WTC11 (cell line): ENCODE measurements at regions not wholly inside any gene's neighbourhood (a gene's known extent, or its start where the extent isn't known, plus 50 kb on each side); places are given as distances from the start of the nearest gene placed in this dataset.

ENCODE experiments used
- ATAC-seq: fragments of 200-7000 bp; cut with Tn5 transposase; 2 replicates; pipeline ENCODE4 v1.10.0; 2021; ENCODE audit warnings: mild to moderate bottlenecking, moderate library complexity
- CTCF ChIA-PET: fragments of 300-600 bp; sonication (Branson Sonifier 250); formaldehyde crosslinking; loops from one replicate; lab custom pipeline; 2021; ENCODE audit warnings: antibody characterized with exemption; lab: Charles Lee
- POLR2A ChIA-PET: fragments of 350-600 bp; sonication (Branson Sonifier 250); formaldehyde crosslinking; loops from one replicate; lab custom pipeline; 2021; ENCODE audit warnings: antibody characterized with exemption; lab: Charles Lee
- DNase-seq: peaks from one replicate; pipeline ENCODE4 v3.0.0; 2021; ENCODE audit warnings: low spot score
- H3K27ac Mint-ChIP-seq: 2 replicates; pipeline ENCODE4 v1.8.0; 2021; ENCODE audit warnings: mixed read lengths
- H3K27me3 Mint-ChIP-seq: 2 replicates; pipeline ENCODE4 v1.8.0; 2021; ENCODE audit warnings: low read depth, mild to moderate bottlenecking, moderate library complexity, mixed read lengths
- H3K36me3 Mint-ChIP-seq: 2 replicates; pipeline ENCODE4 v1.8.0; 2021; ENCODE audit warnings: mixed read lengths
- H3K4me1 Mint-ChIP-seq: 2 replicates; pipeline ENCODE4 v1.8.0; 2022; ENCODE audit warnings: mixed read lengths
- H3K4me3 Mint-ChIP-seq: 2 replicates; pipeline ENCODE4 v1.8.0; 2021; ENCODE audit warnings: mild to moderate bottlenecking, moderate library complexity, mixed read lengths
- H3K9me3 Mint-ChIP-seq: 2 replicates; pipeline ENCODE4 v1.8.0; 2021; ENCODE audit warnings: mixed read lengths
- ATF1 ChIP-seq: sonication (generic); formaldehyde crosslinking; IDR thresholded peaks from 2 replicates; pipeline ENCODE4 v1.8.1; 2023; ENCODE audit warnings: mild to moderate bottlenecking, moderate library complexity, missing genetic modification reagents
- ATF3 ChIP-seq: sonication (generic); formaldehyde crosslinking; conservative IDR thresholded peaks from 2 replicates; pipeline ENCODE4 v1.8.1; 2022; ENCODE audit warnings: mild to moderate bottlenecking, missing genetic modification reagents
- ELF4 ChIP-seq: sonication (generic); formaldehyde crosslinking; IDR thresholded peaks from 2 replicates; pipeline ENCODE4 v1.8.1; 2022; ENCODE audit warnings: low read depth, mild to moderate bottlenecking, moderate library complexity, missing genetic modification reagents
- EMX1 ChIP-seq: fragments of 250-450 bp; sonication (Bioruptor Pico); IDR thresholded peaks from 2 replicates; pipeline ENCODE4 v1.8.0; 2021; ENCODE audit warnings: mild to moderate bottlenecking
- GRHL2 ChIP-seq: fragments of 250-450 bp; sonication (Bioruptor Pico); IDR thresholded peaks from 2 replicates; pipeline ENCODE4 v1.8.0; 2022; ENCODE audit warnings: mild to moderate bottlenecking, moderate library complexity; ENCODE audit not compliant: insufficient replicate concordance, severe bottlenecking
- GTF2I ChIP-seq: fragments of 250-450 bp; sonication (Bioruptor Pico); conservative IDR thresholded peaks from 2 replicates; pipeline ENCODE4 v1.4.0; 2021; ENCODE audit warnings: mild to moderate bottlenecking
- IRF1 ChIP-seq: sonication (generic); formaldehyde crosslinking; IDR thresholded peaks from 2 replicates; pipeline ENCODE4 v1.8.0; 2023; ENCODE audit warnings: missing genetic modification reagents
- IRF2 ChIP-seq: sonication (generic); formaldehyde crosslinking; IDR thresholded peaks from 2 replicates; pipeline ENCODE4 v1.8.0; 2022; ENCODE audit warnings: low read depth, missing genetic modification reagents, borderline replicate concordance
- MLX ChIP-seq: sonication (generic); formaldehyde crosslinking; IDR thresholded peaks from 2 replicates; pipeline ENCODE4 v1.8.1; 2023; ENCODE audit warnings: mild to moderate bottlenecking, missing genetic modification reagents, moderate library complexity
- NR2C2 ChIP-seq: sonication (generic); formaldehyde crosslinking; IDR thresholded peaks from 2 replicates; pipeline ENCODE4 v1.8.0; 2022; ENCODE audit warnings: mild to moderate bottlenecking, missing genetic modification reagents
- NR3C1 ChIP-seq: sonication (generic); formaldehyde crosslinking; conservative IDR thresholded peaks from 2 replicates; pipeline ENCODE4 v1.8.1; 2023; ENCODE audit warnings: low read depth, mild to moderate bottlenecking, missing genetic modification reagents
- RELA ChIP-seq: sonication (generic); formaldehyde crosslinking; IDR thresholded peaks from 2 replicates; pipeline ENCODE4 v1.8.1; 2022; ENCODE audit warnings: missing genetic modification reagents, mild to moderate bottlenecking, borderline replicate concordance
- TCF7 ChIP-seq: sonication (generic); formaldehyde crosslinking; IDR thresholded peaks from 2 replicates; pipeline ENCODE4 v1.8.0; 2022; ENCODE audit warnings: mild to moderate bottlenecking, low read depth, missing genetic modification reagents, moderate library complexity
- TP53 ChIP-seq: sonication (generic); formaldehyde crosslinking; IDR thresholded peaks from 2 replicates; pipeline ENCODE4 v1.8.1; 2023; ENCODE audit warnings: mild to moderate bottlenecking, missing genetic modification reagents
- USF2 ChIP-seq: sonication (generic); formaldehyde crosslinking; IDR thresholded peaks from 2 replicates; pipeline ENCODE4 v1.8.1; 2023; ENCODE audit warnings: mild to moderate bottlenecking, missing genetic modification reagents, moderate library complexity
- ZBTB21 ChIP-seq: sonication (generic); formaldehyde crosslinking; IDR thresholded peaks from 2 replicates; pipeline ENCODE4 v1.8.1; 2023; ENCODE audit warnings: mild to moderate bottlenecking, missing genetic modification reagents, borderline replicate concordance
- ZNF138 ChIP-seq: sonication (generic); formaldehyde crosslinking; conservative IDR thresholded peaks from 2 replicates; pipeline ENCODE4 v1.8.1; 2022; ENCODE audit warnings: mild to moderate bottlenecking, moderate library complexity, missing genetic modification reagents
- ZNF232 ChIP-seq: sonication (generic); formaldehyde crosslinking; IDR thresholded peaks from 2 replicates; pipeline ENCODE4 v1.8.0; 2022; ENCODE audit warnings: mild to moderate bottlenecking, missing genetic modification reagents
- ZNF263 ChIP-seq: sonication (generic); formaldehyde crosslinking; IDR thresholded peaks from 2 replicates; pipeline ENCODE4 v1.8.1; 2022; ENCODE audit warnings: low read depth, mild to moderate bottlenecking, moderate library complexity, missing genetic modification reagents
- ZNF317 ChIP-seq: sonication (generic); formaldehyde crosslinking; IDR thresholded peaks from 2 replicates; pipeline ENCODE4 v1.8.1; 2023; ENCODE audit warnings: low read depth, mild to moderate bottlenecking, moderate library complexity, missing genetic modification reagents, borderline replicate concordance
- ZNF416 ChIP-seq: fragments of 250-450 bp; sonication (Bioruptor Pico); IDR thresholded peaks from 2 replicates; pipeline ENCODE4 v1.9.0; 2021; ENCODE audit warnings: mild to moderate bottlenecking, inconsistent platforms
- ZSCAN18 ChIP-seq: fragments of 250-450 bp; sonication (Bioruptor Pico); IDR thresholded peaks from 2 replicates; pipeline ENCODE4 v2.1.2; 2022; ENCODE audit warnings: mild to moderate bottlenecking, moderate library complexity
- TF ChIP-seq, protein P1 (sequence below): fragments of 200-600 bp; IDR thresholded peaks from 2 replicates; pipeline ENCODE4 v1.8.0; 2022; ENCODE audit warnings: antibody characterized with exemption
- TF ChIP-seq, protein P2 (sequence below): sonication (generic); formaldehyde crosslinking; IDR thresholded peaks from 2 replicates; pipeline ENCODE4 v1.8.1; 2022; ENCODE audit warnings: low read depth, missing genetic modification reagents, borderline replicate concordance
- TF ChIP-seq, protein P3 (sequence below): sonication (generic); formaldehyde crosslinking; IDR thresholded peaks from 2 replicates; pipeline ENCODE4 v1.8.1; 2022; ENCODE audit warnings: low read depth, mild to moderate bottlenecking, moderate library complexity, missing genetic modification reagents, borderline replicate concordance
- TF ChIP-seq, protein P4 (sequence below): fragments of 250-450 bp; sonication (Bioruptor Pico); conservative IDR thresholded peaks from 2 replicates; pipeline ENCODE4 v1.9.0; 2021; ENCODE audit warnings: mild to moderate bottlenecking

DNA sequence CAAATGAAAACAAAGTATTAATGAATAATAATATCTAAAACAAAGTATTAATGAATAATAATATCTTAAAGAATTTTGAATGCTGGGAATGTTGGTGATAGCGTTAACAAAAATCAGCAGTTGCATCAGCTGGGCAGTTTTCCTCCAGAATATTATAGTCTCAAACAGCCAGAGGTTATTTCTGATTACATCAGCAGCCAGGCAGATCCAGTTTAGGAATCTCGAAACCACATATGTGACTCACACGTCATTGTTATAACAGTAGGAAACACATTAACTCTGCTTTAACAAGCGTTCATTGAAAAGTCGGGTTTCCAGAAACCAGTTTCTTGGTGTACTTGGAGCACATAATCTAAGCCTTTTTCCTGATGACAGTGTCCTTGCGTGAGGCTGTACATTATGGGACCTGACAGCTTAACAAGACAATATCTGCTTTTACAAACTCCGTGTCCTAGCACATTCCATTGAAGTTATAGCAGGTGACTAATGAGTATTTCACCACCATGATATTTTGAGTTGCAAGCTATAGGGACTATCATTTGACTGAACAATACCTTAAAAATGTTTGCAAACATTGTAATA is 559.5 kb upstream of the KLF4 start (continued):
- TF ChIP-seq IRF1 (CRISPR knock-in tag), result no peak
- no peak for TF ChIP-seq ZBTB21 (CRISPR knock-in tag)
- TF ChIP-seq, protein P1, sequence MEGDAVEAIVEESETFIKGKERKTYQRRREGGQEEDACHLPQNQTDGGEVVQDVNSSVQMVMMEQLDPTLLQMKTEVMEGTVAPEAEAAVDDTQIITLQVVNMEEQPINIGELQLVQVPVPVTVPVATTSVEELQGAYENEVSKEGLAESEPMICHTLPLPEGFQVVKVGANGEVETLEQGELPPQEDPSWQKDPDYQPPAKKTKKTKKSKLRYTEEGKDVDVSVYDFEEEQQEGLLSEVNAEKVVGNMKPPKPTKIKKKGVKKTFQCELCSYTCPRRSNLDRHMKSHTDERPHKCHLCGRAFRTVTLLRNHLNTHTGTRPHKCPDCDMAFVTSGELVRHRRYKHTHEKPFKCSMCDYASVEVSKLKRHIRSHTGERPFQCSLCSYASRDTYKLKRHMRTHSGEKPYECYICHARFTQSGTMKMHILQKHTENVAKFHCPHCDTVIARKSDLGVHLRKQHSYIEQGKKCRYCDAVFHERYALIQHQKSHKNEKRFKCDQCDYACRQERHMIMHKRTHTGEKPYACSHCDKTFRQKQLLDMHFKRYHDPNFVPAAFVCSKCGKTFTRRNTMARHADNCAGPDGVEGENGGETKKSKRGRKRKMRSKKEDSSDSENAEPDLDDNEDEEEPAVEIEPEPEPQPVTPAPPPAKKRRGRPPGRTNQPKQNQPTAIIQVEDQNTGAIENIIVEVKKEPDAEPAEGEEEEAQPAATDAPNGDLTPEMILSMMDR, result no peak
- no peak for TF ChIP-seq TP53
- TF ChIP-seq USF2 (CRISPR knock-in tag), result no peak
- TF ChIP-seq TCF7, result no peak
- no peak for TF ChIP-seq GRHL2
- no peak for TF ChIP-seq IRF2 (CRISPR knock-in tag)
- TF ChIP-seq NR2C2 (CRISPR knock-in tag), result no peak
- no peak for TF ChIP-seq ZNF263 (CRISPR knock-in tag)
- TF ChIP-seq ZSCAN18 (CRISPR knock-in tag), result no peak
- TF ChIP-seq ZNF138 (CRISPR knock-in tag), result no peak
- no peak for TF ChIP-seq ELF4
- no peak for TF ChIP-seq ZNF416 (CRISPR knock-in tag)
- TF ChIP-seq NR3C1 (CRISPR knock-in tag), result no peak

DNA sequence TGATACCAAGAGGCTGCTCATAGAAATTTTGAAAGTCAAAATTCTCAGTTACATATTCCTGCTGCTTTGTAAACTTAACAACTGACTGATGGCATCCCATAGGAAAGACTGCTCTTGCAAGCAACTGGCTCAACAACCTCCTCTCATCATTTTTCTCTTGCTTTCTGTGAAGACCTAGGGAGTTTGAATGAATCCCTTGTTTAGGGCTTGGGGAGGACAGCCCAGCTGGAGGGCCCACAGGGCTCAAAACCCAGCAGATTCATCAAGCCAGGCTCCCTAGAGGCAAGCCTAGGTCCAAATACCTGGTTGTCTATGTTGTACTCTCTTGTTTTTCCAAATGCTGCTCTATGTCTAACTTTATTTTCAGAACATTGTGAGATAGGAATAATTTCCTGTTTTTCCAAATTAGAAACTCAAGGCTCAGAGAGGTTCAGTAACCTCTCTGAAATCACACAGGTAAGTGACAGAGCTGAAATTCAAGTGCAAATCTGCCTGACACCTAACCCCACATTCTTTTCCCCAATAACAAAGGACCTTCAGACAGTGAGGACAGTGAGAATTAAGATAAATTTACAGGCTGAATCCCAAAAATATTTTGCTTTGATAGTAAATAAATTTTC is 558.9 kb upstream of the KLF4 start:
- Mint-ChIP-seq H3K9me3 (peaks cover 11% of the 10 kb centered on the region), H3K36me3 (peaks cover 4% of the 10 kb centered on the region), H3K4me3 (no peak overlapping the region), H3K27ac (no peak overlapping the region), H3K4me1 (peaks cover 22% of the 10 kb centered on the region), H3K27me3 (peaks cover 10% of the 10 kb centered on the region)
- ChIA-PET POLR2A (no interaction called here), CTCF (no interaction called here)
- ATAC-seq (no peak), DNase-seq (no peak)
- TF ChIP-seq, protein P2, sequence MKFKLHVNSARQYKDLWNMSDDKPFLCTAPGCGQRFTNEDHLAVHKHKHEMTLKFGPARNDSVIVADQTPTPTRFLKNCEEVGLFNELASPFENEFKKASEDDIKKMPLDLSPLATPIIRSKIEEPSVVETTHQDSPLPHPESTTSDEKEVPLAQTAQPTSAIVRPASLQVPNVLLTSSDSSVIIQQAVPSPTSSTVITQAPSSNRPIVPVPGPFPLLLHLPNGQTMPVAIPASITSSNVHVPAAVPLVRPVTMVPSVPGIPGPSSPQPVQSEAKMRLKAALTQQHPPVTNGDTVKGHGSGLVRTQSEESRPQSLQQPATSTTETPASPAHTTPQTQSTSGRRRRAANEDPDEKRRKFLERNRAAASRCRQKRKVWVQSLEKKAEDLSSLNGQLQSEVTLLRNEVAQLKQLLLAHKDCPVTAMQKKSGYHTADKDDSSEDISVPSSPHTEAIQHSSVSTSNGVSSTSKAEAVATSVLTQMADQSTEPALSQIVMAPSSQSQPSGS (CRISPR knock-in tag), result no peak
- TF ChIP-seq TCF7 (no peak), RELA (no peak), GTF2I (CRISPR knock-in tag) (no peak), ZNF232 (CRISPR knock-in tag) (no peak), ATF1 (CRISPR knock-in tag) (no peak), MLX (CRISPR knock-in tag) (no peak), ATF3 (no peak), EMX1 (CRISPR knock-in tag) (no peak), TP53 (no peak), ZNF317 (no peak)
- TF ChIP-seq, protein P3, sequence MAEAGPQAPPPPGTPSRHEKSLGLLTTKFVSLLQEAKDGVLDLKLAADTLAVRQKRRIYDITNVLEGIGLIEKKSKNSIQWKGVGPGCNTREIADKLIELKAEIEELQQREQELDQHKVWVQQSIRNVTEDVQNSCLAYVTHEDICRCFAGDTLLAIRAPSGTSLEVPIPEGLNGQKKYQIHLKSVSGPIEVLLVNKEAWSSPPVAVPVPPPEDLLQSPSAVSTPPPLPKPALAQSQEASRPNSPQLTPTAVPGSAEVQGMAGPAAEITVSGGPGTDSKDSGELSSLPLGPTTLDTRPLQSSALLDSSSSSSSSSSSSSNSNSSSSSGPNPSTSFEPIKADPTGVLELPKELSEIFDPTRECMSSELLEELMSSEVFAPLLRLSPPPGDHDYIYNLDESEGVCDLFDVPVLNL (CRISPR knock-in tag), result no peak
- TF ChIP-seq, protein P4, sequence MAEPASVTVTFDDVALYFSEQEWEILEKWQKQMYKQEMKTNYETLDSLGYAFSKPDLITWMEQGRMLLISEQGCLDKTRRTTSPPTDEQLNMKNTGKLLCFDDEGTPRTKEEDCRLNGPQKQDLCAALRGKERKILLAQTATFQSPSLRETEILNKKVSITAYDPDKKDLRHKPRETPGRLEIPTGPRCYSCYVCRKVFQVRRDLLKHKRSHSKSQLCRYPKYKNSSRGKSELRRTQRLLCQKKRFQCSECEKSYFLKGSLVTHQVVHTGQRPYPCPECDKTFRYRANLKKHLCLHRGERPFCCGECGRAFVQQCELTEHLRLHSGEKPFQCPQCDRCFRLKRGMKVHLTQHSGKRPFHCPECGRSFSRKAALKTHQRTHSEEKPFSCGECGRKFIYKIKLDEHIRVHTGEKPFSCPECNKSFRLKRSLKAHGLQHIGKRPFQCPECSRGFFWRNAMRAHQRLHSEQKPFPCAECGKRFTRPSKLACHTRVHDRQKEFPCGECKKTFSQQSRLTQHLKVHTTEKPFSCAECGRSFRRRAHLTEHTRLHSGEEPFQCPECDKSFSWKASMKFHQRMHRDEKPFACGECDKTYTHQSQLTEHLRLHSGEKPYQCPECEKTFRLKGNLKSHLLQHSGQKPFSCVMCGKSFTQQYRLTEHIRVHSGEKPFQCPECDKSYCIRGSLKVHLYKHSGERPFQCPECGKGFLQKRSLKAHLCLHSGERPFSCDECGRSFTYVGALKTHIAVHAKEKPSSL (CRISPR knock-in tag), result no peak
